K562 (cell line): ENCODE measurements at regions not wholly inside any gene's neighbourhood (a gene's known extent, or its start where the extent isn't known, plus 50 kb on each side); places are given as distances from the start of the nearest gene placed in this dataset.

Experiments used
- CREB1 ChIP-seq, 2 experiments: sonication (generic) in 1 of 2; formaldehyde crosslinking in 1 of 2; IDR thresholded peaks; 2 replicates each; pipeline versions ENCODE4 v1.6.1 to v1.8.0; 2012 to 2022; ENCODE audit warnings: inconsistent platforms in 1 of 2, mild to moderate bottlenecking in 1 of 2, missing genetic modification reagents in 1 of 2, moderate library complexity in 1 of 2
- LCOR ChIP-seq: sonication (generic); formaldehyde crosslinking; IDR thresholded peaks from 2 replicates; pipeline ENCODE4 v1.8.0; 2022; ENCODE audit warnings: mild to moderate bottlenecking, missing genetic modification reagents
- MYNN ChIP-seq, 2 experiments: sonication (generic); formaldehyde crosslinking in 1 of 2; IDR thresholded peaks; 2 replicates each; pipeline versions ENCODE4 v1.5.0 to v1.6.1; 2016 to 2020; ENCODE audit warnings: antibody characterized with exemption in 1 of 2, missing genetic modification reagents in 1 of 2
- SMARCA4 ChIP-seq: fragments of 450-650 bp; IDR thresholded peaks from 2 replicates; pipeline ENCODE4 v1.6.1; 2016
- ZNF224 ChIP-seq: sonication (generic); formaldehyde crosslinking; IDR thresholded peaks from 2 replicates; pipeline ENCODE4 v1.8.0; 2022; ENCODE audit warnings: mild to moderate bottlenecking, missing genetic modification reagents
- ZNF239 ChIP-seq: fragments of 250-450 bp; sonication (Bioruptor Pico); IDR thresholded peaks from 2 replicates; pipeline ENCODE4 v1.4.0; 2020; ENCODE audit warnings: mild to moderate bottlenecking
- TF ChIP-seq, protein P1 (sequence below): IDR thresholded peaks from 2 replicates; pipeline ENCODE4 v1.6.1; 2016; ENCODE audit warnings: missing genetic modification characterization, missing compliant biosample characterization
- TF ChIP-seq, protein P2 (sequence below): sonication (generic); formaldehyde crosslinking; IDR thresholded peaks from 2 replicates; pipeline ENCODE4 v1.8.0; 2023; ENCODE audit warnings: mild to moderate bottlenecking, missing genetic modification reagents

DNA sequence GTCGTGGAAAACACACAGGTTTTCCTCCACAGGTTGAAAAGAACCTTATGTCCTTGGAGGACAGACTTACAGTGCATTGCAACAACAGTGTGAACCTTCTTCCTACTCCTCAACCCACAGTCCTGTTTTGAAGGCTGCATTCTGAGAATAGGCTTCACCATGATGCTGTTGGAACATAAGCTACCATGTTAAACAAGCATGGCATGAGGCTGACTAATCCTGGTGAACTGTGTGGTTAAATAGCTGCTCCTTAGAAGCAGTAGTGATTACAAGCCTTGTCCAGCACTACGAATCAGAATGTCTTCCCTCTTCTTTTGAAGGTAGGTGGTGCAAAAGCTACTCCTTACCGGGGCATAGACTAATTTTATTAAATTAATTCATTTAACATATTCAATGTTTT lies 368.5 kb upstream of the EPHA7 start:
- TF ChIP-seq MYNN (IDR thresholded peaks at IDR 0.05) (no peak), MYNN (CRISPR knock-in tag; IDR thresholded peaks at IDR 0.05) (no peak), SMARCA4 (no peak), LCOR (CRISPR knock-in tag) (no peak), ZNF224 (no peak), CREB1 (IDR thresholded peaks at IDR 0.05) (no peak), CREB1 (CRISPR knock-in tag; IDR thresholded peaks at IDR 0.05) (no peak), ZNF239 (CRISPR knock-in tag) (no peak)
- TF ChIP-seq, protein P1, sequence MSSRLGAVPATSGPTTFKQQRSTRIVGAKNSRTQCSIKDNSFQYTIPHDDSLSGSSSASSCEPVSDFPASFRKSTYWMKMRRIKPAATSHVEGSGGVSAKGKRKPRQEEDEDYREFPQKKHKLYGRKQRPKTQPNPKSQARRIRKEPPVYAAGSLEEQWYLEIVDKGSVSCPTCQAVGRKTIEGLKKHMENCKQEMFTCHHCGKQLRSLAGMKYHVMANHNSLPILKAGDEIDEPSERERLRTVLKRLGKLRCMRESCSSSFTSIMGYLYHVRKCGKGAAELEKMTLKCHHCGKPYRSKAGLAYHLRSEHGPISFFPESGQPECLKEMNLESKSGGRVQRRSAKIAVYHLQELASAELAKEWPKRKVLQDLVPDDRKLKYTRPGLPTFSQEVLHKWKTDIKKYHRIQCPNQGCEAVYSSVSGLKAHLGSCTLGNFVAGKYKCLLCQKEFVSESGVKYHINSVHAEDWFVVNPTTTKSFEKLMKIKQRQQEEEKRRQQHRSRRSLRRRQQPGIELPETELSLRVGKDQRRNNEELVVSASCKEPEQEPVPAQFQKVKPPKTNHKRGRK (tag) = no peak
- TF ChIP-seq, protein P2, sequence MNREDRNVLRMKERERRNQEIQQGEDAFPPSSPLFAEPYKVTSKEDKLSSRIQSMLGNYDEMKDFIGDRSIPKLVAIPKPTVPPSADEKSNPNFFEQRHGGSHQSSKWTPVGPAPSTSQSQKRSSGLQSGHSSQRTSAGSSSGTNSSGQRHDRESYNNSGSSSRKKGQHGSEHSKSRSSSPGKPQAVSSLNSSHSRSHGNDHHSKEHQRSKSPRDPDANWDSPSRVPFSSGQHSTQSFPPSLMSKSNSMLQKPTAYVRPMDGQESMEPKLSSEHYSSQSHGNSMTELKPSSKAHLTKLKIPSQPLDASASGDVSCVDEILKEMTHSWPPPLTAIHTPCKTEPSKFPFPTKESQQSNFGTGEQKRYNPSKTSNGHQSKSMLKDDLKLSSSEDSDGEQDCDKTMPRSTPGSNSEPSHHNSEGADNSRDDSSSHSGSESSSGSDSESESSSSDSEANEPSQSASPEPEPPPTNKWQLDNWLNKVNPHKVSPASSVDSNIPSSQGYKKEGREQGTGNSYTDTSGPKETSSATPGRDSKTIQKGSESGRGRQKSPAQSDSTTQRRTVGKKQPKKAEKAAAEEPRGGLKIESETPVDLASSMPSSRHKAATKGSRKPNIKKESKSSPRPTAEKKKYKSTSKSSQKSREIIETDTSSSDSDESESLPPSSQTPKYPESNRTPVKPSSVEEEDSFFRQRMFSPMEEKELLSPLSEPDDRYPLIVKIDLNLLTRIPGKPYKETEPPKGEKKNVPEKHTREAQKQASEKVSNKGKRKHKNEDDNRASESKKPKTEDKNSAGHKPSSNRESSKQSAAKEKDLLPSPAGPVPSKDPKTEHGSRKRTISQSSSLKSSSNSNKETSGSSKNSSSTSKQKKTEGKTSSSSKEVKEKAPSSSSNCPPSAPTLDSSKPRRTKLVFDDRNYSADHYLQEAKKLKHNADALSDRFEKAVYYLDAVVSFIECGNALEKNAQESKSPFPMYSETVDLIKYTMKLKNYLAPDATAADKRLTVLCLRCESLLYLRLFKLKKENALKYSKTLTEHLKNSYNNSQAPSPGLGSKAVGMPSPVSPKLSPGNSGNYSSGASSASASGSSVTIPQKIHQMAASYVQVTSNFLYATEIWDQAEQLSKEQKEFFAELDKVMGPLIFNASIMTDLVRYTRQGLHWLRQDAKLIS (CRISPR knock-in tag) = no peak
